ENCODE measurements at regions not wholly inside any gene's neighbourhood (a gene's known extent, or its start where the extent isn't known, plus 50 kb on each side); places are given as distances from the start of the nearest gene placed in this dataset.

- Histone ChIP-seq H2BK12ac (ENCODE audit: insufficient read length, low read depth, low read length) (no peak overlapping the region), H3K79me1 (ENCODE audit: insufficient read depth, low read depth, low read length, poor library complexity, severe bottlenecking) (no peaks in the 10 kb centered on the region), H3K23ac (ENCODE audit: insufficient read length, low read depth, low read length) (no peak overlapping the region), H4K91ac (ENCODE audit: insufficient read length, low read depth, low read length) (no peak overlapping the region), H3K4me2 (ENCODE audit: insufficient read depth, insufficient read length, low read length) (no peak overlapping the region), H3K27me3 (ENCODE audit: insufficient read depth, low read length) (no peaks in the 10 kb centered on the region), H3K18ac (ENCODE audit: insufficient read length, low read depth, low read length) (no peak overlapping the region), H3K9me3 (ENCODE audit: control insufficient read depth, low read depth, low read length) (no peaks in the 10 kb centered on the region), H3K4ac (ENCODE audit: low read depth, low read length) (no peak overlapping the region), H2BK5ac (ENCODE audit: insufficient read length, low read length) (no peak overlapping the region), H2AFZ (ENCODE audit: low read length) (no peak overlapping the region), H3K14ac (ENCODE audit: insufficient read depth, low read length) (no peak overlapping the region), H2BK15ac (ENCODE audit: low read depth, low read length) (no peak overlapping the region), H3K79me2 (ENCODE audit: insufficient read depth, low read length) (no peaks in the 10 kb centered on the region), H2AK5ac (ENCODE audit: insufficient read length, low read length) (no peak overlapping the region), H4K20me1 (ENCODE audit: control insufficient read depth, insufficient read depth, insufficient read length) (no peaks in the 10 kb centered on the region), H3K56ac (ENCODE audit: insufficient read length, low read depth, low read length) (no peak overlapping the region), H3K23me2 (ENCODE audit: insufficient read length, low read depth, low read length, poor library complexity, severe bottlenecking) (no peaks in the 10 kb centered on the region), H3T11ph (ENCODE audit: low read length) (no peak overlapping the region), H4K8ac (replicated peaks; ENCODE audit: insufficient read length, low read depth, low read length) (no peak overlapping the region), H4K5ac (ENCODE audit: insufficient read length, low read depth, low read length) (no peak overlapping the region), H2BK20ac (ENCODE audit: low read depth, low read length, poor library complexity, severe bottlenecking) (no peak overlapping the region), H3K9ac (ENCODE audit: extremely low read depth, insufficient read length, low read length) (no peak overlapping the region), H2BK120ac (ENCODE audit: low read depth, low read length, poor library complexity, severe bottlenecking) (no peak overlapping the region), H3K4me1 (ENCODE audit: insufficient read depth, low read length) (peaks cover 6% of the 10 kb centered on the region; the same call in 1 of the 2 replicates), H3K27ac (ENCODE audit: insufficient read length, low read depth, low read length) (no peak overlapping the region)
- Mint-ChIP-seq H3K4me3 (no peak overlapping the region), H3K27me3 (ENCODE audit: low read depth) (peaks cover 4% of the 10 kb centered on the region; the same call in 1 of the 2 replicates), H3K9me3 (no peaks in the 10 kb centered on the region), H3K36me3 (ENCODE audit: insufficient read depth in 1 of 3, low read depth in 3 of 3) (no peaks in the 10 kb centered on the region), H3K4me1 (peaks cover 27 to 35% of the 10 kb centered on the region in 2 experiments), H3K27ac (no peak overlapping the region)
- no peak for TF ChIP-seq CTCF (conservative IDR thresholded peaks at IDR 0.05)
- no peak for DNase-seq
- no CpG with 5 or more reads among the region's 2 CpGs for WGBS (ENCODE audit: extremely low coverage, insufficient read length, low lambda C conversion rate)
Observed at GRCh38 chr2:204260901-204261300, 284.4 kb upstream of the PARD3B start.

All from H9 (cell line).